Stimulated activated CD4-positive, alpha-beta T cell treated with anti-CD3 and anti-CD28 coated beads, TNF-alpha, amount 100 ng/mL, for 48 hours (primary cell): ENCODE measurements at regions not wholly inside any gene's neighbourhood (a gene's known extent, or its start where the extent isn't known, plus 50 kb on each side); places are given as distances from the start of the nearest gene placed in this dataset.

Experiments used
- DNase-seq, 3 donors: peaks; one replicate each; pipeline ENCODE4 v3.0.0-alpha.2; 2020; ENCODE audit warnings: low read depth in 3 of 3

GRCh38 chr20:21575981-21576740 lies 62.3 kb upstream of the NKX2-2 start:
- DNase-seq, result no peak

- no peak for DNase-seq
These were observed 61.3 kb upstream of the NKX2-2 start for GRCh38 chr20:21575167-21575566.

- no peak for DNase-seq
These were observed 60.6 kb upstream of the NKX2-2 start for GRCh38 chr20:21574443-21574842.

GRCh38 chr20:21573259-21573658 lies 59.4 kb upstream of the NKX2-2 start:
- DNase-seq, result no peak

- no peak for DNase-seq
These were observed 58.2 kb upstream of the NKX2-2 start for GRCh38 chr20:21571841-21572690.

GRCh38 chr20:21570285-21570992 lies 56.6 kb upstream of the NKX2-2 start:
- no peak for DNase-seq

GRCh38 chr20:21569586-21569985 lies 55.7 kb upstream of the NKX2-2 start:
- no peak for DNase-seq

- no peak for DNase-seq
These were observed 50.4 kb upstream of the NKX2-2 start for GRCh38 chr20:21564127-21564773.
